ENCODE measurements at regions not wholly inside any gene's neighbourhood (a gene's known extent, or its start where the extent isn't known, plus 50 kb on each side); places are given as distances from the start of the nearest gene placed in this dataset.
"Not testable (repeated sequence)": the region's sequence is repeated elsewhere in the genome, so short reads cannot be mapped to it uniquely, and the experiment has no call there.

GRCh38 chr5:18999478-18999877 is 988.5 kb downstream of the CDH18 start:
- no peak for DNase-seq

DNA sequence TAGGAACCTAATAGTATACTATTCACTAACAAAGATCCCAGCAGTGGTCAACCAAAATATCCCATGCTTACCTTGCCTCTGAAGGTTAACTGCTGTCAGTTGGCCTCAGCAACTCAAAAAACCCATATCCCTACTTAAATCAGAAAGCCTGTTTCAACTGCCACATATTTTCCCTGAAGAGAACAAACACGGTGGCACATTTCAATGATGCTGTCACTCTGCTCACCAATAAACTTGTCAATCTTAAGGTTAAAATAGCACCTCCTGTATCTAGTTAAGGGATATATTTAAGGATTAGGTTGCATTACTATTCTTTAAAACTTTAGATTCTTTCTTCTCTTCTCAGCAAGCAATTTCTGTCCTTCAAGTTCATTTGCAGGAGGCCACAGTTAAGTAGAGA is 986.9 kb downstream of the CDH18 start:
- no peak for DNase-seq

- DNase-seq, result no peak
Observed at GRCh38 chr5:19001539-19001938, 986.5 kb downstream of the CDH18 start.

- DNase-seq, result no peak
Observed at GRCh38 chr5:19002111-19002510, 985.9 kb downstream of the CDH18 start.

DNA sequence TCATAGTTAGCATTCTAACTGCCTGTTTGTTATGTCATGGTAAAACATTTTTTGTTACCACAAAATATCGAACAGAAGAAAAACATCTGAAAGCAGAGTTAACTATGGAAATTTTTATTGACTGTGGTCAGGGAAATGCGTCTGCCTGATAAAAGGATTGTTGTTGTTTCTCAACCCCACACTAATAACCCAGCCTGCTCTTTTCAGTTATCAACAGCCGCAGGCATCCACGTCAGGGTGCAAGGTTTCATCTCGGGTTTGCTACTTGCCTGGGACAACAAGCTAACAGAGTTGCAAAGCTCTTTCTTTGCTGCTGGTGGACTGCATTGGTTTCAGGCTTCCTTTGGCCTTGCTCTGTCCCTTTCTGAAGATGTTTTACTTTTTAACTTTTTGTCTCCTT is 969.2 kb downstream of the CDH18 start:
- DNase-seq, result no peak

GRCh38 chr5:19031491-19031890 is 956.5 kb downstream of the CDH18 start:
- DNase-seq, result no peak

DNA sequence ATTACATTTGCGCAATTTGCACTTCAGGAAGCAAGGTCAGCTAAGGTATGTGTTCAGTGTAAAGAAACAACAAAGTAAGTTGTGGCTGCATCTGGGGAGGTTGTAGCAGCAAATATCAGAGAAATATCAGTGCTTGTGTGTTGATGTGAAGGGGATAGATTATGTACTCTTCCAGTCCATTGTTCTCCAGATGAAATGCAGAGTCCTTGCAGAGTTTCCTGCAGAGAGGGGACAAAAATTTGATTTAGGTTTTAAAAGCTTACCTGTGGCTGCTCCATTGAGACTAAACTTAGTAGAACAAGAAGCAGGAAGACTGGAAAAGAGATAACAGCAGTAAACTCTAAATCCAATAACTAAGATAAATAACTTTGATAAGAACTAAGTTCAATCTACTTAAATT is 952.2 kb downstream of the CDH18 start:
- no peak for DNase-seq

GRCh38 chr5:19042106-19042505 is 945.9 kb downstream of the CDH18 start:
- no peak for DNase-seq

- no peak for DNase-seq
Observed at GRCh38 chr5:19044311-19044710, 943.7 kb downstream of the CDH18 start.

GRCh38 chr5:19044931-19045695 is 942.9 kb downstream of the CDH18 start:
- no peak for DNase-seq

DNA sequence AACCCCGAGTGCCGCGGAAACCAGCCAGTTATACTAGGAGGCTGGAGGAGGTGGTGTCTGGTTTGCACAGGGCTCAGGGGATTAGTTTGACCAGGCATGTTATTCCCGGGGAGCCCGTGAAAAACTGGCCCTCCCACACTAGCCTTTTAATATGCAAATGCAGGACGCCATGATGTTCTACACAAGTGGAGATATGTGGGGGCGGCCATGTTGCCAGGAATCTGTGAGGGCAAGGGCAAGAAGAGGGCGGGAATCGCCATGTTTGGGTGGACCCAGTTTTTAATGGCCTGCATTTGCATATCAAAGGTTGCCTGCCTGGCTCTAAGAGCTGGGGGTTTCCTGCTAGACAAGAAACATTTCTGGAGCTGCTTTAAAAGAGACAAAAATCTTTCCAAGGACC is 940.7 kb downstream of the CDH18 start:
- no peak for DNase-seq

GRCh38 chr5:19048726-19049125 is 939.3 kb downstream of the CDH18 start:
- DNase-seq, result no peak

- DNase-seq, result no peak
Observed at GRCh38 chr5:19058216-19058615, 929.8 kb downstream of the CDH18 start.

- DNase-seq, result no peak
Observed at GRCh38 chr5:19064094-19064493, 923.9 kb downstream of the CDH18 start.

- DNase-seq, result no peak
Observed at GRCh38 chr5:19067741-19068140, 920.3 kb downstream of the CDH18 start.

DNA sequence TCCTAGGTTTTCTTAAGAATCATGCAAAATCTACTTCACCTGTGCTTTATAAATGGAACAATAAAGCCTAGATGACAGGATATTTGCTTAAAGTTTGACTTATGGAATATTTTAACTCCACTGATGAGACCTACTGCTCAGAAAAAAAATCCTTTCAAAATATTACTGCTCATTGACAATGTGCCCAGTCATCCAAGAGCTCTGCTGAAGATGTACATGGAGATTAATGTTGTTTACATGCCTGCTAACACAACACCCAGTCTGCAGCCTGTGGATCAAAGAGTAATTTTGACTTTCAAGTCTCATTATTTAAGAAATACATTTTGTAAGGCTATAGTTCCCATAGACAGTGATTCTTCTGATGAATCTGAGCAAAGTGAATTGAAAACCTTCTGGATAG is 889.6 kb downstream of the CDH18 start:
- DNase-seq, result no peak

DNA sequence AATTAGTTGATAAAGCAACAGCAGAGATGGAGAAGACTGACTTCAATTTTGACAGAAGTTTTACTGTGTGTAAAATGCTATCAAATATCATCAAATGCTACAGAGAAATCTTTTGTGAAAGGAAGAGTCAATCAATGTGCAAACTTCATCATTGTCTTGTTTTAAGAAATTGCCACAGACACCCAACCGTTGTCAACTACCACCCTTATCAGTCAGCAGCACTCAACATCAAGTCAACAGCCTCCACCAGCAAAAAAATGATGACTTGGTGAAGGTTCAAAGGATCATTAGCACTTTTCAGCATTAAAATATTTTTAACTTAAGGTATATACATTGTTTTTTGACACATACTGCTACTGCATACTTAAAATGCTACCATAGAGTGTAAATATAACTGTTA is 888.8 kb downstream of the CDH18 start:
- DNase-seq, result no peak

DNA sequence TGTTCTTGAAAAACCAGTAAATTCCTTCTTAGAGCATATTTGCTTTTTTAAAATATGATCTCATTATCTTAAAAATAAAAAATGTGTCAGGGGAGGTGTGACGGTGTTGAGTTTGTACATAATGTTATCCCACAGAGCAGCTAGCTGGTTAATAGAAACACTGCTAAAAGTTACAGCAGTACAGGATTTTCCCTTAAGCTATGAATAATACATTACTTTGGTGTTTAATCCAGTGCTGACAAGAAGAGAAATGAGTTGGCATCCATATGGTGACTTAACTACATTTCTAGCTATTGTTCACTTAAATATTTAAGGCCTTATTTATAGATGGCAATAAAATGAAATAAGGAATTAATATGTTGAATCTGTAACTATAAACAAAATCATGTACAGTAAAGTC is 883.1 kb downstream of the CDH18 start:
- no peak for DNase-seq

DNA sequence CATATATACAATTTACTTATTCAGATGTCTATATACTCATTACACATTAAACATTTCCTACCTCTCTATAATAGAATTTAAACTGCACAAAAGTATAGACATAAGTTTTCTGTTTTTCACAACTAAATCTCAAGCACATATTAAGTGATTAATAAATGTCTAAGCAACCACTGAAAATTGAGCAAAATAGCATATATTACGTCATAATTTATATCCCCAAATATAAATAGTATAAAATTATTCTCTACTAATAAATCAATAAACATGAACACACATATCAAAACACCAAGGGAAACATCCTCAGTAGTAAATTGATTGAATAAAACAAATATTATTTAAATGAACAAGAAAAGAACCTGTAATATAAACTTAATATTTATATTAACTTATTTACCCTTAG is 865.1 kb downstream of the CDH18 start:
- no peak for DNase-seq

- no peak for DNase-seq
Observed at GRCh38 chr5:19125956-19126713, 861.9 kb downstream of the CDH18 start.

- no peak for DNase-seq
Observed at GRCh38 chr5:19140276-19140675, 847.7 kb downstream of the CDH18 start.

DNA sequence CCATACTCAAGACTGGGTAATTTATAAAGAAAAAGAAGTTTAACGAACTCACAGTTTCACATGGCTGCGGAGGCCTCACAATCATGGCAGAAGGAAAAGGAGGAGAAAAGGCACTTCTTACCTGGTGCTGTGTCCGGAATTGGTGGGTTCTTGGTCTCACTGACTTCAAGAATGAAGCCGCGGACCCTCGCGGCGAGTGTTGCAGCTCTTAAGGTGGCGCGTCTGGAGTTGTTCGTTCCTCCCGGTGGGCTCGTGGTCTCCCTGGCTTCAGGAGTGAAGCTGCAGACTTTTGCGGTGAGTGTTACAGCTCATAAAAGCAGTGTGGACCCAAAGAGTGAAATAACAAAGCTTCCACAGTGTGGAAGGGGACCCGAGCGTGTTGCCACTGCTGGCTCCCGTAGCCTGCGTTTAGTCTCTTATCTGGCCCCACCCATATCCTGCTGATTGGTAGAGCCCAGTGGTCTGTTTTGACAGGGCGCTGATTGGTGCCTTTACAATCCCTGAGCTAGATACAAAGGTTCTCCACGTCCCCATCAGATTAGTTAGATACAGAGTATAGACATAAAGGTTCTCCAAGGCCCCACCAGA is 846.0 kb downstream of the CDH18 start:
- DNase-seq, result not testable (repeated sequence)

DNA sequence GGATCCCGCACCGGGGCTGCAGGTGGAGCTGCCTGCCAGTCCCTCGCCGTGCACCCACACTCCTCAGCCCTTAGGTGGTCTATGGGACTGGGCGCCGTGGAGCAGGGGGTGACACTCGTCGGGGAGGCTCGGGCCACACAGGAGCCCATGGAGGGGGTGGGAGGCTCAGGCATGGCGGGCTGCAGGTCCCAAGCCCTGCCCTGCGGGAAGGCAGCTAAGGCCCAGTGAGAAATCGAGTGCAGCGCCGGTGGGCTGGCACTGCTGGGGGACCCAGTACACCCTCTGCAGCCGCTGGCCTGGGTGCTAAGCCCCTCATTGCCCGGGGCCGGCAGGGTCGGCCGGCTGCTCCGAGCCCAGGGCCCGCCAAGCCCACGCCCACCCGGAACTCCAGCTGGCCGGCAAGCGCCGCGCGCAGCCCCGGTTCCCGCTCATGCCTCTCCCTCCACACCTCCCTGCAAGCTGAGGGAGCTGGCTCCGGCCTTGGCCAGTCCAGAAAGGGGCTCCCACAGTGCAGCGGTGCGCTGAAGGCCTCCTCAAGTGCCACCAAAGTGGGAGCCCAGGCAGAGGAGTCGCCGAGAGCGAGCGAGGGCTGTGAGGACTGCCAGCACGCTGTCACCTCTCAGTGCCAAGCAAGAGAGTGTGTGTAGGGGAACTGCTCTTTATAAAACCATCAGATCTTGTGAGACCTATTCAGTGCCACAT is 845.1 kb downstream of the CDH18 start:
- DNase-seq, result not testable (repeated sequence)

DNA sequence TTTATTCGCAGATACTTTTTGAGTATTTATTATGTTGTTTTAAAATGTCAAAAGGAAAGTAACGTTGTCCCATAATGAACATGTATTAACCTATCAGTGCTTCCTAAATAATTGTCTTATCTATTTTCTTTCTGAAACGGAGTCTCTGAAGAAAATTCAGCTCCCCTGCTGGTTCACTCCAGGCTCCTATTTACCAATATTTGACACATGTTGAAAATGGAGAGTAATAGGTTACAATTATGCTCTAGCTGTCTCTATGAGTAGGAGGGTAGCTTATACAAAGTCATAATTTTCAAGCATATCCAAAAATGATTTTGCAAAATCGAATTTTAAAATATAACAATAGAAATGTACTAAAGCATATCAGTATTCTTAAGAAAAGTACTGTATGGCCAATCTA is 844.1 kb downstream of the CDH18 start:
- no peak for DNase-seq
